DMS53 treated with DMSO at 0.1 percent for 48 hours (cell line): ENCODE measurements at regions not wholly inside any gene's neighbourhood (a gene's known extent, or its start where the extent isn't known, plus 50 kb on each side); places are given as distances from the start of the nearest gene placed in this dataset.

Experiments
- DNase-seq: peaks from one replicate; lab custom pipeline; 2025; ENCODE audit not compliant: unreplicated experiment; lab: John Stamatoyannopoulos, UW

DNA sequence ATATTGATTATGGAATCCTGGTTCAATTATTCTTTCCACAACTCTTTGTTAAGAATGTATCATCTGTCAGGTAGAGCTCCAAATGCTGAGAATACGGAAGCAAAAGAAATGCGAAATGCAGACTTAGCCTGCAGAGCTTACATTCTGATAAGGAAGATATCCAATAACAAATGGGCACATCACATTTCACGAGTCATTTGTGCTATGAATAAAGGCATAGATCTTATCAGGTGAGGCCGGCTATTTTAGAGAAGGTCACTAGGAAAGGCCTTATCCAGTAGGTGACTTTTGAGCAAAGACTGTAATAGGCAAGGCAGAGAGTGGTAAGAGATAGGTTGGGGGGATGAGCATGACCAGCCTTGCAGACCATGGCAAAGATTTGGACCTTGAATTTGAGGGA, 174.3 kb upstream of the SERPINE2 start:
- no peak for DNase-seq

DNA sequence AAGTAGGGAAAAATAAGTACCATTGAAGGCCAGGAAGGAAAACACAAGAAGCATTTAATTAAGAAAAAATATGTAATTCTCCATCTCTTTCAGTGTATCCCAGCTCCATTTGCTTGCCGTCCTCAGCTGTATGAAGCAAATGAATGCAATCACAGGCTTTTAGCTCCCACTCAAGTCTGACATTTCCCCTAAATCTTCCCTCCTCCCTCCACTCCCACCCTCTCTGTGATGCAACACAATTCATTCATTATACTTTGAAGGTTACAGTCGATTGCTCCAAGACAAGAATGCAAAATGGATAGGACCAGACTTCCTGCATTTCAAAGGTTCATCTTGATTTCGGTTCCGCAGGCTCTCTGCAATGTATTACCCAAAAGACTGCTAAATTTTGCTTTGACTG, 172.7 kb upstream of the SERPINE2 start:
- no peak for DNase-seq

DNA sequence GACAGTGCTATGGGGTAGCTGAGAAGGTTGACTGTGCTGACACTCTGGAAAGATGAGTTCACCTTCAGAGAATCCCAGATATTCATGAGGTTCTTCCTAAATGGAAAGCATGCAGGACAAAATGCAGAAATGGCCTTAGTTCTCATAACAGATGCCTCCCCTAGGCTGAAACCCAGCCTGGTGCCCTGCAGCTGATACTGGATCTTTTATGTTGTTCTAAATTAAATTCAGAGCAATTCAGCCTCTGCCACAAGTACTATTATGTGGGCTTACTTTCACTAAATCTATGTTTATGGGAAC, 172.0 kb upstream of the SERPINE2 start:
- DNase-seq, result no peak

DNA sequence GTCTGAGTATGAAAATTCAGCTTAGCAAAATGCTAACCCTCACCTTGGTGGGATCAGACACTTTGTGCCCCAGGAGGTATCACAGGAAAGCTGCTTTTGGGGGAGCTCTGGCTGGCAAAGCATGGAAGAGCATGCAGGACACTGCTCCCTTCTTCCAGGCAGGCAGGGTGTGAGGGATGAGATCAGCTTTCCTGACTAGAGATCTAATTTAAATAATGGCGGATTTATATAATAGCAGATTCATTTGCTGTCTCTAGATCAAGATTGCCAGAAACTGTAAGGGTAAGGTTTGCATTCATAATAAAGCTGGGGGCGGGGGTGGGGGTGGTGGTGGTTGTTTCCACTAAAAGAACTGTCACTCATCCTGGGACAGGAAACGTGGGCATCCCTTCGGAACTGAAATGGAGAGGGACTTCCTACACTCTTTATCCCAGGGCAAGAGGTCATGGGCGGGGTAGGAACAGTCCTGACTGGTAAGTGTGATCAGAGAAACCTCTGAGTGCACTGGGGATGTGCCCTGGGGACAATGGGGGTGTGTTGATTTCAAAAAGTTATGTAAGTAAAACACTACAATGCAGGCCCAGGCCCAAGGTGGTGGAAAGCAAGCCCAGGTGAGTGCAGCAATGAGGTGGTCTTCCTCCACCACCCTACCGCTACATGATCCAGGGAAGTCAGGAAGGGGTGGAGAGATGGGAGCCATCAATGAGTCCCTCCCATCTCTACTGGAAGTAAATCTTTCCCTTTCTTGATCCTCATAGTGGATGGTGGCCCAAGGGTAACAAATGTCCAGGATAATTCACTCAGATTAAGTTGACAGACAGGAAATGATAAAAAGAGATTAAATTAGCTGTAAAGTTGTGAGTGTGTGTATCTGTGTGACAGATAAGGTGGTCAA, 171.4 kb upstream of the SERPINE2 start:
- DNase-seq, result no peak

DNA sequence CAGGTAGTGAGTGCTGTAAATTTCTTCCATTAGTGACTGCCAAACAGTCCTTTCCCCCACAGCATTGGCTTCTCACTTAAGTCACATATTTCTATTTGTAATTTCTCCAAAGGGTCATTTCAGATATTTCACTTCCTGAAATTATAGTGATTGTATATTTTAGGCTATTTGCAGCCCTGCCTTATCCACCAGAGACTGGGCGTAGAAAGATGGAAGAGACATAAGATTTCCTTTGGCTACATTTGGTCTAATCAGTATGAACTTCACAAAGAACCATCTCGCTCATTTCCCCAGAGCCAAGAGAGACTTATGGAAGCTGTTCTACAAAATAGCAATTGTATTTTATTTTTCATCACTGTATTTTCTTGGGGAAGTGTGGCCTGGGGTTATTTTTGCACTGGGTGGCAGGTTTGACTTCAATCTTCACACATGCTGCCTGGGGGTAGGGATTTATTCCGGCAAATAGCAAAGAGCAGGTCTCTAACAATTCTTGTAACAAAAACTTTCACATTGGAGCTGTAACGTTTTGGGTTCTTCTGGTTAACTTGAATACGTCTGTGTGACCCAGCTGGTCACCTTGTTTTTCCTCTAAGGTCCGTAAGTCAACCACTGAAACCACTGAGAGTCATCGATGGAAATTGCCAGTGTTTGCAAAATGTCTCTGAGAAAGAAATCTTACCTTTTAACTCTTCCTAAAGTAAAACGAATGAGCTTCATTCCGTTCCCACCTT, 170.6 kb upstream of the SERPINE2 start:
- no peak for DNase-seq

DNA sequence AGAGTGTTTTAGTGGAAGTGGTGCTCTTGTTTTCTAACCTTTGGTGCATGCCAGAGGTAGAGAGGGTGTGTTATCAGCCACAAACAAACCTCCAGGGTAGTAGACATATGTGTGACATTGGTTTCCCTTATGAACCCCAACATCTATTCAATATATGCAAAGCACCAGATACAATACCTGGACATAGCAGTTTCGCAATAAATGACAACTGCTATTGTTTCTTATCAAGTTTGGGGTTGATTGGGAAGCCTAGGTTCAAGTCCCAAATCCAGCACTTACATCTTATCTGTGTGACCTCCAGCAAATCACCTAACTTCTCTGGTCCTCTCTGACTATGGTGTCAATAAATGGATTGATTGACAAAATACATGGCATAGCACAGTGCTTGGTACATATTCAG, 169.4 kb upstream of the SERPINE2 start:
- no peak for DNase-seq

DNA sequence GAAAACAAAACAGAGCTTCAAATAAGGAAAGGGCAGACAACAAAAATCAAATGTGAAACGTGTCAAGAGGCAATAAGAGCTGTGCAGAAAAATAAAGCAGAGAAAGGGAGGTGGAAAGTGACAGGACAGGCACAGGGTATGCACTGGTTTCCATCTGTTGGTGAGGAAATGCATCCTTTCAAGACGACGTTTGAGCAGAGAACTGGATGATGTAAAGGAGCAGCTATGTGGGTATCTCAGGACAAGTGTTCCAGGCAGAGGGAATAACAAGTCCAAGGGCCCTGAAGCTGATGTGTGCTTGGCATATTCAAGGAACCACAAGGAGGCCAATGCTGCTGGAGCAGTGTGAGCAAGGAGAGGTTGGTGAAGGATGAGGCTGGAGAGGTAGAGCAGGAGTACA, 168.9 kb upstream of the SERPINE2 start:
- DNase-seq, result no peak

DNA sequence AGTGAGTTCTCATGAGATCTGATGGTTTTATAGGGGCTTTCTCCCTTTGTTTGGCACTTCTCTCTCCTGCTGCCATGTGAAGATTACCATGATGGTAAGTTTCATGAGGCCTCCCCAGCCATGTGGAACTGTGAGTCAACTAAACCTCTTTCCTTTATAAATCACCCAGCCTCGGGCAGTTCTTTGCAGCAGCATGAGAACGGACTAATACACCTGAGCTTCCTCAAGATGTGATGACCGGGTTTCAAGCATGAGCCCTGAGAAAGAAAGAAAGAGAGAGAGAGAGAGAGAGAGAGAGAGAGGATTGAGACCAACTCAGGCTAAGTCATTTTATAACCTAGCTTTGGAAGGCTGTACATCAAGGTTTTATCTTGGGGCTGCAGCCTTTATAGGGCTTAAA, 167.7 kb upstream of the SERPINE2 start:
- DNase-seq, result no peak

DNA sequence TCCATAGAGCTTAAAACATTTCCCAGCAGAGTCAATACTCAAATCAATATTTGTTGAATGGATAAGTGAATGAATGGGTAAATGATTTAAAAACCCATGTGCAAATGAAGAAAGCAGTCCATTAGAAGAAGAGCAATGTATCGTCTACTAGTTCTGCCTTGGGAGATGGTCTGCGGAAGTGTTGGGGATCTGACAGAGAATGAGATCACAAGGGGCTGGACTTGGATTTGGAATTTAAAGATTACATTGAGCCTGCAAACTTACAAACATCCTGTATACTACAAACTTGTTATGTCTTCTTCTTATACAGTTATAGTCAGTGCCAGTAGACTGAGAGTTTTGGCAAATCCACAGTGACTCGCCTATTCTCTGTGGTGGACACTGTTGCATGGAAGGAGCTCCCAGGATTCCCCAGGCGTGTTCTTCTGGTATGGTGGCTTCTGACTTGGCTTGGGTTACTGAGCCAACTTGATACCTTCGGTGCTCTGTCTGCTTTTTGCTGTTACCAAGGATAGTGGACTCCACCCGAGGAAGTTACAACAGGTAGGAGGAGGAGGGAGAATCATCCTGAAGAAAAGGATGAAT, 163.3 kb upstream of the SERPINE2 start:
- DNase-seq, result no peak

DNA sequence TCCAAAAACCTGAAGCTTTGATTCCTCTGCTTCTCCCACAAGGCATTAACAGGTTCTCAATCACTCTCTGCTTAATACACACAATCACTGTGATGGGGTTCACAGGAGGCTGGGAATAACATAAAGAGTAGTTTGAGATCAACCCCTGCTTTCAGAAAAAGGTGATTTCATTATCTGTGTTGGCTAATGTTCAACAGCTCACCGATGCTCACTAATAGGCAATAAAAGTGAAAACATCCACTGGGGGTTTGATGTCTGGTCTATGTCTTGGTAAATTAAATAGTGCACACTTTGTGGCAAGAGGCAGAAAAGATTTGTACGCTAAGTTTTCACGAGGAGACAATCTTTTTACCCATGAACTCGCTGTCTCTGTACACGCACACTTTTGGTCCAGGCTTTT, 159.3 kb upstream of the SERPINE2 start:
- no peak for DNase-seq

DNA sequence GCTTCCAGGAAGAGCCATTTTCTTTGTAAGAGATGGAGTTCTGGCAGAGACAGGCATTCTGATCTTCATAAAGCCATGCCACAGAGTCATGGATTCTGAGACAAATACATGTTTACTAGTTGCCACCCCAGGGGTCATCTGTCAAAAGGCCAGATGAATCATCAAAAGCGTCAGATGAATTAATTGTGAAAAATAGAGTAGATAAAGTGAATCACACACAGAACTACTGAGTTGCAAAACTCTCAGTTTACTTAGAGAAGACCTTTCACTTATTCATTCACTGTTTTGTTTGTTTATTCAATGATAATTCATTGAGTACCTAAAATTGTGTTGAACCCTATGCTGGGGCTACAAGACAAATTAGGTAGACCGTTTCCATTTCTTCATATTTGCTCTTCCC, 157.7 kb upstream of the SERPINE2 start:
- DNase-seq, result no peak

DNA sequence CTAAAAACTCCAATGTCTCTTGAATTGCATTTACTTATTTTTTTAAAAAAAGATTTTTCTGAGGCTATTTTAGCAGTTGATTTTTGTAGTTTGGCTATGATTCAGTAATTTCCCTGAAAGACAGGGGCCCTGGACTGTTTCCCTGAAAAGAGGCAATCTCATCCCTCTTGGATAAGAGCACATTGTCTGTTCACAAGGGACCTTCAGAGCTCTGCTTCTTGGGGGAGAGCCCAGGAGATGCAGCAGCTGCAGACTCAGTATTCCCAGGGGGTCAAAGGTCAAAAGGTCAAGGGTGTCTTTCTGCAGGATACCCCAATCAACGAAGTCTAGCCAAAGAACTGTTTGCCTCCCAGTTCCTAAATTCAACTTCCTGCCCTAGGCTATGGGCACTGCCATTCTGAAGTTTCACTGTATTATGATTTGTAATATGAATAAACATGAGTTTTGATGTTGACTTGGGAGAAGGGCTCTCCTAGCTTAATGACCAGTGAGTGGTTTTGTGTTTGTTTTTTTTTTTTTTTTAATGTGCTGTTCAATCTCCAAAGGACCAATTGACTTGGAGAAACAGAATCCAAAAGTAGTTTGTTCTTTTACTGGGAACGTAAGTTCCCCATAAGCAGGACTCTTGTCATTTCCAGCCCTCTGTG, 157.0 kb upstream of the SERPINE2 start:
- no peak for DNase-seq

DNA sequence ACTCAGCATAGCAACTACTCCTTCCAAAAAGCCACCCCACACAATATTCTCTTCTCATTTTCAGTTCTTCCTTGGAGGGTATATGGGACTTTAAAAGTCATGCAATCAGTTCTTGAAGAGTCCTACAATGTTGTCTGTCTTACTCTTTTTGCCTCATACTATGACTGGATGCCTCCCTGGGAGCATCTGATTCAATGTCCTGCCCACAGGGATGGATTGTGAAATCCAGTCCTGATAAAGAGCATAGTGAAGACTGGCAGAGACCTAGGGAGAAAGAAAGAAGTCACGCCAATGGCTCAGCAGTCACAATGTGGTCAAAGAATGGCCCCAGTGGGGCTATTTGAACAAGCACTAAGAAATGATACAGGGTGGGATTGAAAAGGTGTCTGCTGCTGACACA, 155.1 kb upstream of the SERPINE2 start:
- no peak for DNase-seq

DNA sequence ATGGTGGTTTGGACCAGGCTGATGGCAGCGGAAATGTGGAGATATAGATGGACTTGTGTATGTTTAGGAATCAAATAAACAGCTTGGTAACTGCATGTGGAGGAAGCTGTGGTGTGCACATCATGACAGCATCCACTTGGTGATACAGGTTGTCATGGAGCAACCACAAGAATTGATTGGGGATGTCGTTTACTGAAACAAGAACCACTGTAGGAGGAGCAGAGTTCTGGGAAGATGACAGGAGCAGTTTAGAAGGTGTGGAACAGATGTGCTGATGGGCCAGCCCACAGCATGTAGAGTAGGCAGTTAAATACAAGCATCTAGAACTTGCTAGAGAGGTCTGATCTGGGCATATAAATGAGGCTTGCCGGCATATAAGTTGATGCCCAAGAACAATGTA, 152.4 kb upstream of the SERPINE2 start:
- DNase-seq, result no peak

DNA sequence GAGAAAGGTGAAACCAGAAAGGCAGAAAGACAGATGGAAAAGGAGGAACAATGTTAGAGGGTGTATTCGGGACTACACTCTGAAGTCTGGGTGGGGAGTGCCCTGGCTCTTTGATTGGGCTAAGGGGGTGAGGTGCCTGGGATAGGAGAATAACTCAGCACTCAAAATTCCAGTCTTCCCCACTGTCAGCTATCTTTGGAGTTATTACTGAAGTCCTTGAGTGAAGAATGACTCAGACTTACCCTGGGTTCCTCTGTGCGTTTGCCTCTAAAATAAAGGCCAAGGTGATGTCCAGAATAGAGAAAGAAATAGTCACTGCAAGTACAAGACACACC, 151.8 kb upstream of the SERPINE2 start:
- DNase-seq, result no peak

DNA sequence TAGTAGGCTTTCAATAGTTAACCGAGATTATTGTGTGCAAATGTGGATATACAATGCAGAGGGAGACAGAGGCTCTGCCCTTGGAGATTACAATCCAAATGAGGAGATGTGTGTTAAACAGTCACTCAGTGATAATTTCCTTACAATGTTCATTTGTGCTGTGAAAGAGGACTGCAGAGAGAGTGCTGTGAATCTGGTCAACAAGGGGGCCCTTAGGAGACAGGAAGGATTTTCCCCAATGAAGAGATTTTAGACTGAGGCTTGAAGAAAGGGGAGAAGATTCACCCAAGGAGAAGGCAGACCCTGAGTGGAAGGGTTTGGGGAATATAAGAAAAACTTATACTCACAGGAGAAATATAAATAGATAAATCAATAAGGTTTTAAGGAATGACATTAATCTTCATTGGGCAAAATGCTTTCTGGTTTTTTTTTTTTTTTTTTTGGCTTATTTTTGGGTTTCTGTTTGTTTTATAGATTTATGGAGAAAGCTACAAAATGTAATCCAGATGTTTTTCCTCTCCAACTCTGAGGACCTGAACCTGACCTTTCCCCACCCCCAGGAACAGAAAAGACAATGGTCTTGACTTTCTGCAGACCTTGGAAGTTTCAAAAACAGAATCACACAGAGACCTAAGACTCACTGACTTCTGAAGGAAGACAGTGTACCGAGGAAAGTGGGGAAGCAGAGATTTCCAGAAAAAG, 151.3 kb upstream of the SERPINE2 start:
- DNase-seq, result no peak

DNA sequence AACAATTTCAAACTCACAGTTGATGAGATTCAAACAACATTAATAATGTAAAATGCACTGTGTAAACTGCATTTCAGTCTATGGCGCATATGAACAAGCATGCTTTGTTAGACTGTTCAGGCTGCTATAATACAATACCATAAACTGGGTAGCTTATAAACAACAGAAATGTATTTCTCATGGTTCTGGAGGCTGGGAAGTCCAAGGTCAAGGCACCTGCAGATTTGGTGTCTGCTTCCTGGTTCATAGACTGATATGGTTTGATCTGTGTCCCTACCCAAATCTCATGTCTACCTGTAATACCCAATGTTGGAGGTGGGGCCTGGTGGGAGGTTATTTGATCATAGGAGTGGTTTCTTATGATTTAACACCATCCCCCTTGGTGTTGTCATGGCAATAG, 148.1 kb upstream of the SERPINE2 start:
- no peak for DNase-seq

DNA sequence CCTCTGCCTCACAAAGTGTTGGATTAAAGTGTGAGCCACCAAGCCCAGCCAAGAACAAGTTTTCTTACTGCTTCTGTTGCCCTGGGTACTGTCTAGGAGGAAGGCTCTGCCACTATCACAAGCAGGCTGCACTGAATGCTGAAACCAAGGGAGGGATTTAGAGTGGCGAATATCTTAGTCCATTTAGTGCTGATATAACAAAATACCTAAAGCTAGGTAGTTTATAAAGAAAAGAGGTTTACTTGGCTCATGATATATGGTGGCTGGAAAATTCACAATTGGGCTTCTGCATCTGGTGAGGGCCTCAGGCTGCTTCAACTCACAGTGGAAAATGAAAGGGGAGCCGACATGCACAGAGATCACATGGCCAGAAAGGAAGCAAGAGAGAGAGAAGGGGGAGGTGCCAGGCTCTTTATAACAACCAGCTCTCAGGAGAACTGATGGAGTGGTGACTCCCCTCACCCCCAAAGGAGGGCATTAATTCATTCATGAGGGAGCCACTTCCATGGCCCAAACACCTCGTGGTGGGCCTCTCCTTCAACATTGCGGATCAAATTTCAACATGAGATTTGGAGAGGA, 146.0 kb upstream of the SERPINE2 start:
- no peak for DNase-seq

DNA sequence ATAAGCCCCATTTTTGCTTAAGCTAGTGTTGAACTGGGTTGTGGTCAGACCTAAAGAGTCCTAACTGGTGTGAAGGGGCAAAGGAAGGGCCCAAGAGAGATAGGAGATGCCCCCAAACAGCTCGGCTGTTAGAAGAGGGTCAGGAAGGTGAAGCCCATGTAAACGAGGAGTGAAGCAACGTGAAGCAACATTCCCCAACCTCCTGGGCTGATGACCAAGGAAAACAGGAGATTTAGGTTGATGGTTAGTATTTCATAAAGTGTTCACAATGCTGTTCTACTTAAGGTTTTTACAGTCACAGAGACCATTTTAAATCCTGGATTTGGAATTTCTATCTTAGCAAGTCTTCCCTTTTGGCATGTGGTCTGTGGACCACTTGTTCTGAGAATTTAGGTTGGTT, 144.0 kb upstream of the SERPINE2 start:
- DNase-seq, result no peak

DNA sequence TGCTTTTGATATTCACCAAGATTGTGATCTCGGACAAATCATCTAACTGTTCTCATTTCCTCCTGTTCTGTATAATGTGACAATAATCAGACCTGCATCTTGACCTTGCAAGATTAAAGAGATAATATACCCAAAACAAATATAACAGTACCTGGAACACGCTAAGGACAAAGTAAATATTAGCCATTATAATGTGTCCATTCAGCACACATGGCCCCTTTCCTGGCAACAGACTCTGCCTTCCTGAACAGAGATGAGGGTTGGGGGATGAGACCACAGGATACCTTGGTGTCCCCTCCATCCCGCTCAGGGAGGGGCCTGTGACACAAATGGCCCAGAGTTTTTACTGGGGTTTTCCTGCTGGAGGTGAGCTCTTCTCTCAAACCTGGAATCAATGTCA, 143.4 kb upstream of the SERPINE2 start:
- no peak for DNase-seq

DNA sequence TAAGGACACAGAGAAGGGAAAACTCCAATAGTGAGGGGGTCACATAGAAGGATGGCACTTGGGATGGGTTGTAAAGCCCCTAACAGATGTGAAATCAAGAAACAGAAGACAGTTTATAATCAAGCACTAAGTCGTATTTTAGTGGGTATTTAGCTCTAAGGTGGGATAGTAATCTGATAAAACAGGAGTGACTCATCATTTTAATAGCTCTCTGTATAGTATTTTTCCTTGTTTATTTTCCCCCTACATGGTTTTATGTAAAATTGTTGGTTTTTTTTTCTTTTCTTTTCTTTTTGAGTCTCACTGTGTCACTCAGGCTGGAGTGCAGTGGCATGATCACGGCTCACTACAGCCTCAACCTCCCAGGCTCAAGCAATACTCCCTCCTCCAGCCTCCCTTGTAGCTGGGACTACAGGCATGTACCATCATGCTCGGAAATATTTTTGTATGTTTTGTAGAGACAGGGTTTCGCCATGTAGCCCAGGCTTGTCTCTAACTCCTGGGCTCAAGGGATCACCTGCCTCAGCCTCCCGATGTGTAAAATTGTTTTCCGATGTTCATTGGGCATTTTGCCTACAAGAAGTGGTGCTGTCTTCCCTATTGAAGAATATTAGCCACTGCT, 142.6 kb upstream of the SERPINE2 start:
- no peak for DNase-seq
